ENCODE measurements at regions not wholly inside any gene's neighbourhood (a gene's known extent, or its start where the extent isn't known, plus 50 kb on each side); places are given as distances from the start of the nearest gene placed in this dataset.

GRCh38 chr2:186365406-186365805 lies 120.7 kb upstream of the ZC3H15 start:
- TF ChIP-seq, protein P1, sequence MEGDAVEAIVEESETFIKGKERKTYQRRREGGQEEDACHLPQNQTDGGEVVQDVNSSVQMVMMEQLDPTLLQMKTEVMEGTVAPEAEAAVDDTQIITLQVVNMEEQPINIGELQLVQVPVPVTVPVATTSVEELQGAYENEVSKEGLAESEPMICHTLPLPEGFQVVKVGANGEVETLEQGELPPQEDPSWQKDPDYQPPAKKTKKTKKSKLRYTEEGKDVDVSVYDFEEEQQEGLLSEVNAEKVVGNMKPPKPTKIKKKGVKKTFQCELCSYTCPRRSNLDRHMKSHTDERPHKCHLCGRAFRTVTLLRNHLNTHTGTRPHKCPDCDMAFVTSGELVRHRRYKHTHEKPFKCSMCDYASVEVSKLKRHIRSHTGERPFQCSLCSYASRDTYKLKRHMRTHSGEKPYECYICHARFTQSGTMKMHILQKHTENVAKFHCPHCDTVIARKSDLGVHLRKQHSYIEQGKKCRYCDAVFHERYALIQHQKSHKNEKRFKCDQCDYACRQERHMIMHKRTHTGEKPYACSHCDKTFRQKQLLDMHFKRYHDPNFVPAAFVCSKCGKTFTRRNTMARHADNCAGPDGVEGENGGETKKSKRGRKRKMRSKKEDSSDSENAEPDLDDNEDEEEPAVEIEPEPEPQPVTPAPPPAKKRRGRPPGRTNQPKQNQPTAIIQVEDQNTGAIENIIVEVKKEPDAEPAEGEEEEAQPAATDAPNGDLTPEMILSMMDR (conservative IDR thresholded peaks at IDR 0.05; ENCODE audit: low read depth, low read length), result no peak
- TF ChIP-seq EZH2phosphoT487 (IDR thresholded peaks at IDR 0.05; ENCODE audit: borderline replicate concordance, low read length) (no peak), EZH2 (IDR thresholded peaks at IDR 0.05; ENCODE audit: low read length, unreplicated experiment) (no peak)
- Histone ChIP-seq H3K9ac (ENCODE audit: low read length) (no peak overlapping the region), H3K4me2 (ENCODE audit: low read length) (no peak overlapping the region), H3F3A (ENCODE audit: low read length, unreplicated experiment) (no peaks in the 10 kb centered on the region), H3K36me3 (ENCODE audit: low read depth, low read length) (no peaks in the 10 kb centered on the region), H3K4me3 (ENCODE audit: low read length) (no peak overlapping the region), H2AFZ (ENCODE audit: low read length) (no peak overlapping the region), H3K9me3 (ENCODE audit: low read length) (no peaks in the 10 kb centered on the region), H3K27ac (ENCODE audit: low read length) (no peak overlapping the region), H3K79me2 (ENCODE audit: low read length) (no peaks in the 10 kb centered on the region), H4K20me1 (ENCODE audit: low read length) (no peaks in the 10 kb centered on the region), H3K9me2 (replicated peaks; ENCODE audit: low read length) (no peaks in the 10 kb centered on the region), H3K4me1 (ENCODE audit: insufficient read depth, low read length) (no peaks in the 10 kb centered on the region), H3K27me3 (ENCODE audit: low read length) (no peaks in the 10 kb centered on the region)
- CTCF ChIA-PET, result no interaction called here
- intact Hi-C loops (cut with micrococcal nuclease), result no loop called here
- POLR2A ChIA-PET (ENCODE audit: unreplicated experiment), result no interaction called here
- ATAC-seq, result no peak
- BruUV-seq (replicated peaks), result no TSS peak
- DNase-seq, result no peak

DNA sequence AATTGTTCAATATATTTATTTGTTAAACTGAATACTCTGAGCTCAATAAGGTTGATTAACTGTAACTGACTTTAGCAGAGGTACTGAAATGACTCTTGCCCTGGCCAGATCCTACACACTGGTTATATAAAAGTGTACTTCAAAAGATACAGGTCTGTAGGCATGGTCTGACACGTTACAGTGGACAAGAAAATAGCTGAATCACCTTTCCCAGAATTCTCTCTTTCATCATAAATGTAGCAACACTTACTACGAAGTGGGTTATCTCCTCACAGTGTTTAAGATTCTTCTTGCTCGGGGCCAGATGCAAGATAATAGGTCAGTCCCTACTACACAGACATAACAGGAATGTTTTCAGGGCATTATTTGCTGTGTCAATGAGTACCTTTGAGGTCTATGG lies 107.0 kb upstream of the ZC3H15 start:
- no peak overlapping the region for H3K4me2 ChIP-seq (ENCODE audit: low read length)
- no peaks in the 10 kb centered on the region for H3F3A ChIP-seq (ENCODE audit: low read length, unreplicated experiment)
- H3K4me3 ChIP-seq (ENCODE audit: low read length), result no peak overlapping the region
- H2AFZ ChIP-seq (ENCODE audit: low read length), result no peak overlapping the region
- DNase-seq (no peak), ATAC-seq (no peak)
- H3K36me3 ChIP-seq (ENCODE audit: low read depth, low read length), result no peaks in the 10 kb centered on the region
- TF ChIP-seq, protein P1 (conservative IDR thresholded peaks at IDR 0.05; ENCODE audit: low read depth, low read length), result no peak
- no peak for TF ChIP-seq EZH2phosphoT487 (IDR thresholded peaks at IDR 0.05; ENCODE audit: borderline replicate concordance, low read length)
- TF ChIP-seq EZH2 (IDR thresholded peaks at IDR 0.05; ENCODE audit: low read length, unreplicated experiment), result no peak
- no peak overlapping the region for H3K27ac ChIP-seq (ENCODE audit: low read length)
- no peaks in the 10 kb centered on the region for H3K9me2 ChIP-seq (replicated peaks; ENCODE audit: low read length)
- no peaks in the 10 kb centered on the region for H3K4me1 ChIP-seq (ENCODE audit: insufficient read depth, low read length)
- BruUV-seq (replicated peaks), result no TSS peak
- no peak overlapping the region for H3K9ac ChIP-seq (ENCODE audit: low read length)
- no peaks in the 10 kb centered on the region for H4K20me1 ChIP-seq (ENCODE audit: low read length)
- POLR2A ChIA-PET (ENCODE audit: unreplicated experiment), result no interaction called here
- H3K27me3 ChIP-seq (ENCODE audit: low read length), result no peaks in the 10 kb centered on the region
- intact Hi-C loops (cut with micrococcal nuclease), result no loop called here
- no peaks in the 10 kb centered on the region for H3K9me3 ChIP-seq (ENCODE audit: low read length)
- H3K79me2 ChIP-seq (ENCODE audit: low read length), result no peaks in the 10 kb centered on the region
- CTCF ChIA-PET, result no interaction called here

DNA sequence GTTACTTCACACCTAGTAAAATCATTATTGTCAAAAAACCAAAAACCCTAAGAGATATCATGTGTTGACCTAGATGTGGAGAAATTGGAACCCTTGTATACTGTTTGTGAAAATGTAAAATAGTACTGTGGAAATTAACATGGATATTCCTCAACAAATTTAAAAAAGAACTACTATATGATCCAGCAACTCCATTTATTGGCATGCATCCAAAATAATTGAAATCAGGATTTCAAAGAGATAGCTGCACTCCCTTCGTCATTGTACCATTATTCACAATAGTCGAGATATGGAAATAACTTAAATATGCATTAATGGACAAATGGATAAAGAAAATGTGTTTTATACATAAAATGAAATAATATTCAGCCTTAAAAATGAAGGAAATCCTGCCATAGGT lies 105.3 kb upstream of the ZC3H15 start:
- Histone ChIP-seq H3K9me3 (ENCODE audit: low read length) (no peaks in the 10 kb centered on the region), H3K79me2 (ENCODE audit: low read length) (no peaks in the 10 kb centered on the region), H3K4me2 (ENCODE audit: low read length) (no peak overlapping the region), H4K20me1 (ENCODE audit: low read length) (no peaks in the 10 kb centered on the region), H2AFZ (ENCODE audit: low read length) (no peak overlapping the region), H3K9me2 (replicated peaks; ENCODE audit: low read length) (no peaks in the 10 kb centered on the region), H3K9ac (ENCODE audit: low read length) (no peak overlapping the region), H3F3A (ENCODE audit: low read length, unreplicated experiment) (no peaks in the 10 kb centered on the region), H3K36me3 (ENCODE audit: low read depth, low read length) (no peaks in the 10 kb centered on the region), H3K4me3 (ENCODE audit: low read length) (no peak overlapping the region), H3K27ac (ENCODE audit: low read length) (no peak overlapping the region), H3K27me3 (ENCODE audit: low read length) (no peaks in the 10 kb centered on the region), H3K4me1 (ENCODE audit: insufficient read depth, low read length) (no peaks in the 10 kb centered on the region)
- intact Hi-C loops (cut with micrococcal nuclease), result no loop called here
- no peak for DNase-seq
- ChIA-PET CTCF (no interaction called here), POLR2A (ENCODE audit: unreplicated experiment) (no interaction called here)
- no TSS peak for BruUV-seq (replicated peaks)
- ATAC-seq, result no peak
- no peak for TF ChIP-seq EZH2phosphoT487 (IDR thresholded peaks at IDR 0.05; ENCODE audit: borderline replicate concordance, low read length)
- TF ChIP-seq, protein P1 (conservative IDR thresholded peaks at IDR 0.05; ENCODE audit: low read depth, low read length), result no peak
- no peak for TF ChIP-seq EZH2 (IDR thresholded peaks at IDR 0.05; ENCODE audit: low read length, unreplicated experiment)

All from PC-3 (cell line).